ENCODE measurements at regions not wholly inside any gene's neighbourhood (a gene's known extent, or its start where the extent isn't known, plus 50 kb on each side); places are given as distances from the start of the nearest gene placed in this dataset.
"Not testable (repeated sequence)": the region's sequence is repeated elsewhere in the genome, so short reads cannot be mapped to it uniquely, and the experiment has no call there.

GRCh38 chr11:90465553-90465952 lies 242.7 kb upstream of the CHORDC1 start:
- H3K9me3 ChIP-seq (replicated peaks in 1 of 2; ENCODE audit: control insufficient read depth in 1 of 2, insufficient read depth in 1 of 2, low read length in 2 of 2), result no peaks in the 10 kb centered on the region
- intact Hi-C loops (cut with micrococcal nuclease), result no loop called here
- no peak overlapping the region for H3K4me3 ChIP-seq (replicated peaks in 1 of 3; ENCODE audit: low read depth in 2 of 3, low read length in 3 of 3)
- TF ChIP-seq CTCF (IDR thresholded peaks at IDR 0.05), result no peak
- no peak overlapping the region for H3K27ac Mint-ChIP-seq
- H2AFZ ChIP-seq (ENCODE audit: insufficient read depth, low read depth, low read length, poor library complexity, severe bottlenecking), result no peak overlapping the region
- no peaks in the 10 kb centered on the region for H3K36me3 Mint-ChIP-seq
- no peaks in the 10 kb centered on the region for H3K4me1 ChIP-seq (ENCODE audit: control insufficient read depth in 1 of 2, insufficient read depth in 2 of 2, low read length in 2 of 2)
- H3K9ac ChIP-seq (ENCODE audit: insufficient read depth, low read length, poor library complexity, severe bottlenecking), result no peak overlapping the region
- WGBS (ENCODE audit: insufficient coverage), result 100% methylated on average over 2 of the region's 5 CpGs
- no peak overlapping the region for H3K4me2 ChIP-seq (replicated peaks; ENCODE audit: extremely low read depth, low read length, poor library complexity, severe bottlenecking)
- DNase-seq, result no peak
- peaks cover 0 to 3% (median 2%) of the 10 kb centered on the region in 3 donors for H3K27me3 Mint-ChIP-seq (ENCODE audit: low read depth in 3 of 3)
- H3K4me1 Mint-ChIP-seq, result no peaks in the 10 kb centered on the region
- H3K27ac ChIP-seq (ENCODE audit: low read depth in 1 of 2, low read length in 2 of 2), result no peak overlapping the region
- H3K27me3 ChIP-seq (ENCODE audit: control insufficient read depth in 2 of 2, insufficient read depth in 2 of 2, low read length in 2 of 2), result no peaks in the 10 kb centered on the region
- no peaks in the 10 kb centered on the region for H3K36me3 ChIP-seq (replicated peaks in 1 of 2; ENCODE audit: control insufficient read depth in 1 of 2, insufficient read depth in 2 of 2, low read length in 2 of 2)
- no peaks in the 10 kb centered on the region for H4K20me1 ChIP-seq (ENCODE audit: insufficient read depth, low read length)
- H3K79me2 ChIP-seq (ENCODE audit: insufficient read depth, low read length), result no peaks in the 10 kb centered on the region
- H3K9me3 Mint-ChIP-seq, result no peaks in the 10 kb centered on the region
- H3K4me3 Mint-ChIP-seq, result no peak overlapping the region

DNA sequence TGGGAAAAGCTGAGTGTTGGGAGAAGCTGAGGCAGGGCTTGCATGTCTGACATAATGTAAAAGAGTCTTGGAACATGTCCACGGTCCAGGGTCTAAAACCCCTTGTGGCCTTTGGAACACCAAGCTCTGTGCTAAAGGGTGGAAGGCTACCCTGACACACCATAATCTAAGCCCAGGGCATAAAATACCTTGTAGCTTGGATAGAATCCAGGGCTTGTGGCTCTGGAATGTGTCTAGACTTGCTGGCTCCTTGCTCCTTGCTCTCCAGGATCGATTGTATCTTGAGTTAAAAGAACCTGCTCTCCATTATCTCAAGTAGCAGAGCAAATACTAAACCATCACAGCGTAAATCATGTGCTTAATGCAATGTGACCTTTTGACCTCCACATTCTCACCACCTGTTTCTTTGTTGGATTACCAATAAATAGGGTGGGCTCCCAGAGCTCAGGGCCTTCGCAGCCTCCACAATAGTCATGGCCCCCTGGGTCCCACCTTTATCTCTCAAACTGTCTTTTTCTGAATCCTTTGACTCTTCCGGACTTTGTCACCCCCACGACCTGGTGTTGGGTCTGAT lies 232.6 kb upstream of the CHORDC1 start:
- H2AFZ ChIP-seq (ENCODE audit: insufficient read depth, low read depth, low read length, poor library complexity, severe bottlenecking); H3K4me1 ChIP-seq (ENCODE audit: control insufficient read depth in 1 of 2, insufficient read depth in 2 of 2, low read length in 2 of 2); H3K27ac Mint-ChIP-seq; H3K27me3 Mint-ChIP-seq (ENCODE audit: low read depth in 3 of 3); H3K4me2 ChIP-seq (replicated peaks; ENCODE audit: extremely low read depth, low read length, poor library complexity, severe bottlenecking); DNase-seq; H3K4me1 Mint-ChIP-seq; H4K20me1 ChIP-seq (ENCODE audit: insufficient read depth, low read length); H3K9me3 ChIP-seq (replicated peaks in 1 of 2; ENCODE audit: control insufficient read depth in 1 of 2, insufficient read depth in 1 of 2, low read length in 2 of 2); H3K4me3 Mint-ChIP-seq; H3K36me3 Mint-ChIP-seq; H3K4me3 ChIP-seq (replicated peaks in 1 of 3; ENCODE audit: low read depth in 2 of 3, low read length in 3 of 3); H3K79me2 ChIP-seq (ENCODE audit: insufficient read depth, low read length); H3K9me3 Mint-ChIP-seq; H3K9ac ChIP-seq (ENCODE audit: insufficient read depth, low read length, poor library complexity, severe bottlenecking); H3K27ac ChIP-seq (ENCODE audit: low read depth in 1 of 2, low read length in 2 of 2); H3K27me3 ChIP-seq (ENCODE audit: control insufficient read depth in 2 of 2, insufficient read depth in 2 of 2, low read length in 2 of 2); H3K36me3 ChIP-seq (replicated peaks in 1 of 2; ENCODE audit: control insufficient read depth in 1 of 2, insufficient read depth in 2 of 2, low read length in 2 of 2); intact Hi-C loops (cut with micrococcal nuclease): not testable (repeated sequence)
- 67% methylated on average over 3 of the region's 6 CpGs for WGBS (ENCODE audit: insufficient coverage)

Measured in CD14-positive monocyte (primary cell).